Nephron (organoid): ENCODE measurements at regions not wholly inside any gene's neighbourhood (a gene's known extent, or its start where the extent isn't known, plus 50 kb on each side); places are given as distances from the start of the nearest gene placed in this dataset.
"Not testable (repeated sequence)": the region's sequence is repeated elsewhere in the genome, so short reads cannot be mapped to it uniquely, and the experiment has no call there.

Experiments used
- H3K27ac Mint-ChIP-seq, 3 experiments: 2 replicates each; pipeline ENCODE4 v1.8.0; 2020; ENCODE audit warnings: mixed read lengths in 3 of 3, mild to moderate bottlenecking in 2 of 3, moderate library complexity in 1 of 3
- H3K27me3 Mint-ChIP-seq: 2 replicates; pipeline ENCODE4 v1.8.0; 2021; ENCODE audit warnings: low read depth, mild to moderate bottlenecking, moderate library complexity, mixed read lengths
- H3K36me3 Mint-ChIP-seq: 2 replicates; pipeline ENCODE4 v1.8.0; 2020; ENCODE audit warnings: low read depth, mixed read lengths
- H3K4me1 Mint-ChIP-seq: 2 replicates; pipeline ENCODE4 v1.8.0; 2020; ENCODE audit warnings: mixed read lengths
- H3K4me3 Mint-ChIP-seq, 3 experiments: 2 replicates each; pipeline ENCODE4 v1.8.0; 2020; ENCODE audit warnings: mild to moderate bottlenecking in 3 of 3, mixed read lengths in 3 of 3, moderate library complexity in 2 of 3
- H3K9me3 Mint-ChIP-seq: 2 replicates; pipeline ENCODE4 v1.8.0; 2020; ENCODE audit warnings: mixed read lengths
- CTCF ChIP-seq, 3 experiments: fragments of 200-600 bp; sonication (generic); IDR thresholded peaks; one replicate each; pipeline ENCODE4 v1.5.0; 2021; ENCODE audit warnings: antibody characterized with exemption in 3 of 3; ENCODE audit not compliant: unreplicated experiment in 3 of 3

- Mint-ChIP-seq H3K27ac (peak overlapping the region in 1 of 3 experiments; percentile 41), H3K27me3 (peaks cover 3% of the 10 kb centered on the region), H3K4me1 (peaks cover 32% of the 10 kb centered on the region), H3K36me3 (no peaks in the 10 kb centered on the region), H3K4me3 (no peak overlapping the region), H3K9me3 (no peaks in the 10 kb centered on the region)
- no peak for TF ChIP-seq CTCF (IDR thresholded peaks at IDR 0.05; ENCODE audit: unreplicated experiment in 3 of 3)
Observed at GRCh38 chr3:66552846-66553245, 52.0 kb upstream of the LRIG1 start.

- Mint-ChIP-seq H3K27ac (peak overlapping the region in 2 of 3 experiments; percentile 41 to 43), H3K27me3 (peaks cover 3% of the 10 kb centered on the region), H3K4me3 (no peak overlapping the region), H3K36me3 (no peaks in the 10 kb centered on the region), H3K9me3 (peaks cover under 1% of the 10 kb centered on the region), H3K4me1 (peaks cover 32% of the 10 kb centered on the region)
- no peak for TF ChIP-seq CTCF (IDR thresholded peaks at IDR 0.05; ENCODE audit: unreplicated experiment in 3 of 3)
Observed at GRCh38 chr3:66553441-66554113, 52.8 kb upstream of the LRIG1 start.

GRCh38 chr3:66554178-66554577 lies 53.4 kb upstream of the LRIG1 start:
- no peaks in the 10 kb centered on the region for H3K36me3 Mint-ChIP-seq
- peaks cover 32% of the 10 kb centered on the region for H3K4me1 Mint-ChIP-seq
- peaks cover 3% of the 10 kb centered on the region for H3K27me3 Mint-ChIP-seq
- no peak for TF ChIP-seq CTCF (IDR thresholded peaks at IDR 0.05; ENCODE audit: unreplicated experiment in 3 of 3)
- peaks cover 5% of the 10 kb centered on the region for H3K9me3 Mint-ChIP-seq
- peak overlapping the region in 2 of 3 experiments; percentile 41 to 43 for H3K27ac Mint-ChIP-seq
- no peak overlapping the region for H3K4me3 Mint-ChIP-seq

- Mint-ChIP-seq H3K9me3 (peaks cover 7% of the 10 kb centered on the region), H3K27me3 (peaks cover 3% of the 10 kb centered on the region), H3K4me3 (no peak overlapping the region), H3K27ac (no peak overlapping the region), H3K36me3 (peaks cover 2% of the 10 kb centered on the region), H3K4me1 (peaks cover 32% of the 10 kb centered on the region)
- no peak for TF ChIP-seq CTCF (IDR thresholded peaks at IDR 0.05; ENCODE audit: unreplicated experiment in 3 of 3)
Observed at GRCh38 chr3:66555214-66555844, 54.5 kb upstream of the LRIG1 start.

GRCh38 chr3:66557170-66557569 lies 56.3 kb upstream of the LRIG1 start:
- Mint-ChIP-seq H3K4me3 (no peak overlapping the region), H3K27me3 (no peaks in the 10 kb centered on the region), H3K9me3 (peaks cover 12% of the 10 kb centered on the region), H3K4me1 (peaks cover 30% of the 10 kb centered on the region), H3K27ac (peak overlapping the region in 2 of 3 experiments; percentile 23 to 32), H3K36me3 (peaks cover 3% of the 10 kb centered on the region)
- TF ChIP-seq CTCF (IDR thresholded peaks at IDR 0.05; ENCODE audit: unreplicated experiment in 3 of 3) = no peak

- not testable (repeated sequence) for H3K27me3 Mint-ChIP-seq, H3K4me3 Mint-ChIP-seq, H3K4me1 Mint-ChIP-seq, H3K27ac Mint-ChIP-seq, H3K36me3 Mint-ChIP-seq
- H3K9me3 Mint-ChIP-seq = peaks cover 12% of the 10 kb centered on the region
Observed at GRCh38 chr3:66559924-66560323, 59.1 kb upstream of the LRIG1 start.
